ENCODE measurements at regions not wholly inside any gene's neighbourhood (a gene's known extent, or its start where the extent isn't known, plus 50 kb on each side); places are given as distances from the start of the nearest gene placed in this dataset.

- no peak for DNase-seq
- H3K4me3 ChIP-seq (ENCODE audit: low read depth, low read length) = no peak overlapping the region
- no peaks in the 10 kb centered on the region for H3K27me3 ChIP-seq (replicated peaks)
- no peaks in the 10 kb centered on the region for H3K36me3 ChIP-seq (replicated peaks)
- in situ Hi-C loops (cut with HindIII; ENCODE audit: low pct_ligation_motif_present, low sequenced_read_pairs) = no loop called here
- H3K27ac ChIP-seq = no peak overlapping the region
- TF ChIP-seq, protein P1, sequence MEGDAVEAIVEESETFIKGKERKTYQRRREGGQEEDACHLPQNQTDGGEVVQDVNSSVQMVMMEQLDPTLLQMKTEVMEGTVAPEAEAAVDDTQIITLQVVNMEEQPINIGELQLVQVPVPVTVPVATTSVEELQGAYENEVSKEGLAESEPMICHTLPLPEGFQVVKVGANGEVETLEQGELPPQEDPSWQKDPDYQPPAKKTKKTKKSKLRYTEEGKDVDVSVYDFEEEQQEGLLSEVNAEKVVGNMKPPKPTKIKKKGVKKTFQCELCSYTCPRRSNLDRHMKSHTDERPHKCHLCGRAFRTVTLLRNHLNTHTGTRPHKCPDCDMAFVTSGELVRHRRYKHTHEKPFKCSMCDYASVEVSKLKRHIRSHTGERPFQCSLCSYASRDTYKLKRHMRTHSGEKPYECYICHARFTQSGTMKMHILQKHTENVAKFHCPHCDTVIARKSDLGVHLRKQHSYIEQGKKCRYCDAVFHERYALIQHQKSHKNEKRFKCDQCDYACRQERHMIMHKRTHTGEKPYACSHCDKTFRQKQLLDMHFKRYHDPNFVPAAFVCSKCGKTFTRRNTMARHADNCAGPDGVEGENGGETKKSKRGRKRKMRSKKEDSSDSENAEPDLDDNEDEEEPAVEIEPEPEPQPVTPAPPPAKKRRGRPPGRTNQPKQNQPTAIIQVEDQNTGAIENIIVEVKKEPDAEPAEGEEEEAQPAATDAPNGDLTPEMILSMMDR (IDR thresholded peaks at IDR 0.05; ENCODE audit: low read depth, low read length, missing control alignments) = no peak
Measured at GRCh38 chr1:192950926-192951325, 108.2 kb downstream of the UCHL5 start.

- H3K27me3 ChIP-seq (replicated peaks) = no peaks in the 10 kb centered on the region
- peak; percentile 87 for DNase-seq
- TF ChIP-seq, protein P1 (IDR thresholded peaks at IDR 0.05; ENCODE audit: low read depth, low read length, missing control alignments) = no peak
Measured at GRCh38 chr1:192951691-192952460, 107.3 kb downstream of the UCHL5 start.

DNA sequence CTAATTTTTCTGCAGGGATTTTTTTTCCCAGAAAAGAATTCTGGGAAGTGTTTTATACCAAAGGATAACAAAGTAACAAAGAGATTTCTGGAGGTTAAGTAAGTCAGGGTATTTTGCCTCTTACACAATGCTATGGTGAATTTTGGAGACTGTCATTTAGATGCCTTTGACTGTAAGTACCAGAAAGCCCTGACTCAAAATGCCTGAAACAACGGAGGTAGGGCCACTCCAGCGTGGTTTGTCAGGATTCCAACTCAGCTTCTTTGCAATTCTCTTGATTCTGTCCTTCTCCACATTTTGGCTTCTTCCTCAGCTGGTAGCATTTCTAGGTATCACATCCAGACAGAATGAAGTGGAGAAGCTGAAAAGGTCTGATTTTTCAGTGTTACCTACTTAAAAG lies 106.5 kb downstream of the UCHL5 start:
- no peak for DNase-seq
- peak overlapping the region; percentile 28 for H3K27ac ChIP-seq
- H3K4me3 ChIP-seq (ENCODE audit: low read depth, low read length) = no peak overlapping the region
- no peaks in the 10 kb centered on the region for H3K27me3 ChIP-seq (replicated peaks)
- H3K36me3 ChIP-seq (replicated peaks) = no peaks in the 10 kb centered on the region
- in situ Hi-C loops (cut with HindIII; ENCODE audit: low pct_ligation_motif_present, low sequenced_read_pairs) = no loop called here
- TF ChIP-seq, protein P1 (IDR thresholded peaks at IDR 0.05; ENCODE audit: low read depth, low read length, missing control alignments) = no peak

More at GRCh38 chr1:192951691-192952460, 107.3 kb downstream of the UCHL5 start:
- Histone ChIP-seq H3K4me3 (ENCODE audit: low read depth, low read length) (no peak overlapping the region), H3K27ac (peak overlapping the region; percentile 28), H3K36me3 (replicated peaks) (no peaks in the 10 kb centered on the region)
- in situ Hi-C loops (cut with HindIII; ENCODE audit: low pct_ligation_motif_present, low sequenced_read_pairs) = no loop called here

DNA sequence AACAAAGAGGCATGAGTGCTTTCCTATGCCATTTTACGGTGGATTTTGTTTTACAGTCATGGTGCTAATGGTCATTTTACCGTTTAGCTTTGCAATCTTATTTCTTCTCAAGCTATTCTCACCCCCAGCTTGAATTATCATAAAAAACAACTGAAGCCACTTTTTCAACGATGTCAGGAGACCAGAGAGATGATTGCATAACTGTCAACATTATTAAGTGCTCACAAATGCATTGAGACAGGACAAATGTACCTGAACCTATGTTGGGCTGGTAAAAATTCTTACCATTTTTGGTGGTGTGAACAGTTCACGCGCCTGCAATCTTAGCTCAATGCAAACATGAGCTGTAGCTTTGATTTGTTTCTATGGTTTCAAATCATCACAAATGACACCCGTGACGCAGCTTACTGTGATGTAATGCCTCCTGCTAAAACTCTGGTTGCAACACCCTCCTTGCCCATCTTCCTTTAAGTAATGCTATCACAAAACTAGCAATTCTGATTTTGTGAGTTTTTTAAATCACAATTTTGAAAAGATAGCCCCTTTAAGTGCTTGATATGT lies 104.4 kb downstream of the UCHL5 start:
- in situ Hi-C loops (cut with HindIII; ENCODE audit: low pct_ligation_motif_present, low sequenced_read_pairs) = no loop called here
- Histone ChIP-seq H3K27me3 (replicated peaks) (no peaks in the 10 kb centered on the region), H3K4me3 (ENCODE audit: low read depth, low read length) (no peak overlapping the region), H3K36me3 (replicated peaks) (no peaks in the 10 kb centered on the region), H3K27ac (no peak overlapping the region)
- TF ChIP-seq, protein P1 (IDR thresholded peaks at IDR 0.05; ENCODE audit: low read depth, low read length, missing control alignments) = no peak
- DNase-seq = no peak

- no peak overlapping the region for H3K27ac ChIP-seq
- in situ Hi-C loops (cut with HindIII; ENCODE audit: low pct_ligation_motif_present, low sequenced_read_pairs) = no loop called here
Measured at GRCh38 chr1:192958350-192958749, 100.8 kb downstream of the UCHL5 start.

More at GRCh38 chr1:192958350-192958749, 100.8 kb downstream of the UCHL5 start:
- Histone ChIP-seq H3K4me3 (ENCODE audit: low read depth, low read length) (no peak overlapping the region), H3K27me3 (replicated peaks) (no peaks in the 10 kb centered on the region), H3K36me3 (replicated peaks) (no peaks in the 10 kb centered on the region)
- TF ChIP-seq, protein P1 (IDR thresholded peaks at IDR 0.05; ENCODE audit: low read depth, low read length, missing control alignments) = no peak
- no peak for DNase-seq
